GM23248 (cell line): ENCODE measurements at regions not wholly inside any gene's neighbourhood (a gene's known extent, or its start where the extent isn't known, plus 50 kb on each side); places are given as distances from the start of the nearest gene placed in this dataset.

Experiments
- DNase-seq: peaks from one replicate; pipeline ENCODE4 v3.0.0-alpha.2; 2015
- H2AFZ ChIP-seq: fragments of 200-600 bp; sonication (generic); 2 replicates; pipeline ENCODE4 v1.6.1; 2016; ENCODE audit warnings: antibody characterized with exemption
- H3F3A ChIP-seq: fragments of 200-600 bp; sonication (generic); 2 replicates; pipeline ENCODE4 v1.6.1; 2016; ENCODE audit warnings: mild to moderate bottlenecking, antibody characterized with exemption, mixed run types; ENCODE audit not compliant: insufficient read depth
- H3K27ac ChIP-seq: fragments of 200-600 bp; sonication (generic); 2 replicates; pipeline ENCODE4 v1.5.1; 2016; ENCODE audit warnings: mild to moderate bottlenecking
- H3K27me3 ChIP-seq: fragments of 200-600 bp; sonication (generic); replicated peaks from 2 replicates; pipeline ENCODE4 v1.6.1; 2016; ENCODE audit warnings: mild to moderate bottlenecking; ENCODE audit not compliant: insufficient read depth
- H3K36me3 ChIP-seq: fragments of 200-600 bp; sonication (generic); 2 replicates; pipeline ENCODE4 v1.6.1; 2016; ENCODE audit warnings: low read depth, mild to moderate bottlenecking
- H3K4me1 ChIP-seq: fragments of 200-600 bp; sonication (generic); 2 replicates; pipeline ENCODE4 v1.6.1; 2016; ENCODE audit warnings: mild to moderate bottlenecking; ENCODE audit not compliant: insufficient read depth
- H3K4me2 ChIP-seq: fragments of 200-600 bp; sonication (generic); one replicate; pipeline ENCODE4 v1.6.1; 2016; ENCODE audit warnings: mild to moderate bottlenecking; ENCODE audit not compliant: unreplicated experiment
- H3K4me3 ChIP-seq: fragments of 200-600 bp; sonication (generic); 2 replicates; pipeline ENCODE4 v1.5.1; 2016; ENCODE audit warnings: mild to moderate bottlenecking
- H3K79me2 ChIP-seq: fragments of 200-600 bp; sonication (generic); 2 replicates; pipeline ENCODE4 v1.6.1; 2016; ENCODE audit warnings: mild to moderate bottlenecking; ENCODE audit not compliant: insufficient read depth
- H3K9ac ChIP-seq: fragments of 200-600 bp; sonication (generic); 2 replicates; pipeline ENCODE4 v1.6.1; 2016; ENCODE audit warnings: mild to moderate bottlenecking
- H3K9me2 ChIP-seq: fragments of 200-600 bp; sonication (generic); 2 replicates; pipeline ENCODE4 v1.6.1; 2016; ENCODE audit warnings: mixed run types, mild to moderate bottlenecking, moderate library complexity; ENCODE audit not compliant: insufficient read depth
- H3K9me3 ChIP-seq: fragments of 200-600 bp; sonication (generic); one replicate; pipeline ENCODE4 v1.6.1; 2017; ENCODE audit warnings: low read depth
- H4K20me1 ChIP-seq: fragments of 200-600 bp; sonication (generic); 2 replicates; pipeline ENCODE4 v1.6.0; 2016; ENCODE audit not compliant: insufficient read depth
- EZH2 ChIP-seq: fragments of 200-600 bp; sonication (generic); IDR thresholded peaks from 2 replicates; pipeline ENCODE4 v1.6.1; 2018; ENCODE audit warnings: antibody characterized with exemption, mild to moderate bottlenecking; ENCODE audit not compliant: insufficient read depth, poor library complexity, severe bottlenecking
- EZH2phosphoT487 ChIP-seq: fragments of 200-600 bp; sonication (generic); IDR thresholded peaks from 2 replicates; pipeline ENCODE4 v1.6.1; 2018; ENCODE audit warnings: antibody characterized with exemption, moderate library complexity, mild to moderate bottlenecking, low read depth; ENCODE audit not compliant: insufficient read depth
- WGBS, 2 experiments: methylation state at CpG; one replicate each; pipeline ENCODE4 v1.1.6; 2015 to 2017; ENCODE audit warnings: low lambda C conversion rate in 2 of 2, low coverage in 1 of 2; ENCODE audit errors: missing lambda C conversion rate in 2 of 2; 5-methylcytosine and 5-hydroxymethylcytosine counted together
- in situ Hi-C: fragments of 300-500 bp; cut with MboI; formaldehyde crosslinking; loops from 2 replicates; pipeline ENCODE4 v1.15.0; 2020

DNA sequence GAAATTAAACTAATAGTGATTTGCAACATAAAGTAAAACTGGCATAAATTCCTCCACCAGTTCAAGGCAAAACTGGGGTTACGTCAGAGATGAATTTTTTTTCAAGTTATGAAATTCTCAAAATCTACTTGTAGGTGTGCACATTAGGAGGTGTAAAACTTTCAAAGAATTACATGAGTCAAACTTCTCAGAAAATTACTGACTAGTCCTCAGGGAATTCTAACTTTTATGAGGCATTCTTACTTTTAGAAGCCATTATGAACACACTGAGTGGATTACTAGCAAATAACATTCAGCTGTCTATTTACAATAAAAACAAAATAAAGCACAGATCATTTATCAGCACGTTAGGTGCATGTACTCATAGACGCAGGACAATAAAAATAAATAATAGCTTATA lies 348.7 kb downstream of the CDH11 start:
- Histone ChIP-seq H3K4me2 (no peak overlapping the region), H3K27me3 (no peaks in the 10 kb centered on the region), H2AFZ (no peak overlapping the region), H3K36me3 (no peaks in the 10 kb centered on the region), H3K9ac (no peak overlapping the region), H3K79me2 (no peaks in the 10 kb centered on the region), H3K4me1 (peaks cover 11% of the 10 kb centered on the region; the same call in 1 of the 2 replicates), H3K9me3 (no peaks in the 10 kb centered on the region), H4K20me1 (no peaks in the 10 kb centered on the region), H3K9me2 (no peaks in the 10 kb centered on the region), H3K27ac (no peak overlapping the region), H3F3A (no peaks in the 10 kb centered on the region), H3K4me3 (no peak overlapping the region)
- 42 to 51% methylated on average over 3 of the region's 3 CpGs for WGBS, 2 experiments
- in situ Hi-C loops = no loop called here
- DNase-seq = peak; percentile 33
- TF ChIP-seq EZH2 (no peak), EZH2phosphoT487 (no peak)

DNA sequence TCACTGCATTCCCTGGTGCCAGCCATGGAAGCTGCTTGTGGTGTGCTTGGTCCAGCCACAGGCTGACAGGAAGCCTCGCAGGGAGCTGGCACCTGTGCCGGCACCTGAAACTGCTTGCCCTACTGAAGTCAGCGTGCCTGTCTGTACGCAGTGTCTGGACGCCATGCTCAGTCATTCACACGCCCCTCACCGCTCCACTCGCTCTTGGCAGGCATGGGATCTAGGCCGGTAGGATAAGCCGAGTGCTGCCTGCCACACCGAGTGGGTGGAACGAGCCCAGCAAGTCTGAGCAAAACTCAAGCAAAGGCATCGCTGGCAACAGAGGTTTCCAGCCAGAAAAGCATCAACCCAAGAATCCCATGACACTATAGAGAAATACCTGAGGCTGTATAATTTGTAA lies 350.6 kb downstream of the CDH11 start:
- Histone ChIP-seq H3K4me1 (peaks cover 11% of the 10 kb centered on the region; the same call in 1 of the 2 replicates), H3K27me3 (no peaks in the 10 kb centered on the region), H3K9ac (no peak overlapping the region), H3K9me2 (no peaks in the 10 kb centered on the region), H4K20me1 (0 out of 2 replicates have a peak, but pooled peaks cover 5% of the 10 kb centered on the region), H3K79me2 (no peaks in the 10 kb centered on the region), H2AFZ (no peak overlapping the region), H3K4me3 (no peak overlapping the region), H3F3A (no peaks in the 10 kb centered on the region), H3K36me3 (no peaks in the 10 kb centered on the region), H3K27ac (no peak overlapping the region), H3K9me3 (no peaks in the 10 kb centered on the region), H3K4me2 (no peak overlapping the region)
- in situ Hi-C loops = no loop called here
- DNase-seq = no peak
- whole genome bisulfite sequencing, 2 experiments = 94 to 96% methylated on average over 13 of the region's 13 CpGs
- TF ChIP-seq EZH2 (no peak), EZH2phosphoT487 (no peak)

GRCh38 chr16:64762211-64762610 lies 359.7 kb downstream of the CDH11 start:
- Histone ChIP-seq H3K9me3 (no peaks in the 10 kb centered on the region), H3K9ac (no peak overlapping the region), H3K9me2 (no peaks in the 10 kb centered on the region), H3K79me2 (no peaks in the 10 kb centered on the region), H2AFZ (no peak overlapping the region), H3K27ac (no peak overlapping the region), H3K4me1 (no peaks in the 10 kb centered on the region), H3K4me2 (no peak overlapping the region), H3K36me3 (no peaks in the 10 kb centered on the region), H3K4me3 (no peak overlapping the region), H4K20me1 (no peaks in the 10 kb centered on the region), H3F3A (no peaks in the 10 kb centered on the region), H3K27me3 (peaks cover 21% of the 10 kb centered on the region)
- TF ChIP-seq EZH2phosphoT487 (no peak), EZH2 (no peak)
- 58 to 71% methylated on average over 2 of the region's 2 CpGs for WGBS, 2 experiments
- in situ Hi-C loops = no loop called here
- no peak for DNase-seq

DNA sequence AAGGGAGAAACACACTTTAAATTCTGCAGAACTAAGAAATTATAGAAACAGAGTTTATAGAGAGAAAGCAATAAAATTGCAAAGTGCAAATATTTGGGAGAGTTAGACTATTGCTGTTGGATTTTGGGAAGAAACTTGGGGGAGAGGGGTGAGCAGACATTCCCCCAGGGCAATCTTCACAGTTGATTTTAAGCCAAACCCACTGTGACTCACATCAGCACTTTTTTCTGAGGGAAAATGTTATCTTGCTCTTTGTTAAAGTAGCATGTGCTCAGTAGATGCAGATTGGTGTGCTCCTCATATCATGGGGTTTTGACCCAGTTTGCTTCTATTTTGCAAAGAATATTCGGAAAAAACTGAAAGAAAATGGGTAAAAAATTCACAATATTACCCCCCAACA lies 367.6 kb downstream of the CDH11 start:
- Histone ChIP-seq H2AFZ (no peak overlapping the region), H3K9me2 (no peaks in the 10 kb centered on the region), H3K4me2 (no peak overlapping the region), H3K27me3 (no peaks in the 10 kb centered on the region; the same call in 1 of the 2 replicates), H3K4me1 (peaks cover 26% of the 10 kb centered on the region), H3K79me2 (no peaks in the 10 kb centered on the region), H3K27ac (no peak overlapping the region), H3K36me3 (no peaks in the 10 kb centered on the region), H3K4me3 (no peak overlapping the region), H3F3A (peaks cover 10% of the 10 kb centered on the region), H3K9me3 (no peaks in the 10 kb centered on the region), H4K20me1 (no peaks in the 10 kb centered on the region), H3K9ac (no peak overlapping the region)
- DNase-seq = peak; percentile 19
- in situ Hi-C loops = no loop called here
- 50 to 71% methylated on average over 1 of the region's 1 CpG for WGBS, 2 experiments
- no peak for TF ChIP-seq EZH2
- no peak for TF ChIP-seq EZH2phosphoT487

DNA sequence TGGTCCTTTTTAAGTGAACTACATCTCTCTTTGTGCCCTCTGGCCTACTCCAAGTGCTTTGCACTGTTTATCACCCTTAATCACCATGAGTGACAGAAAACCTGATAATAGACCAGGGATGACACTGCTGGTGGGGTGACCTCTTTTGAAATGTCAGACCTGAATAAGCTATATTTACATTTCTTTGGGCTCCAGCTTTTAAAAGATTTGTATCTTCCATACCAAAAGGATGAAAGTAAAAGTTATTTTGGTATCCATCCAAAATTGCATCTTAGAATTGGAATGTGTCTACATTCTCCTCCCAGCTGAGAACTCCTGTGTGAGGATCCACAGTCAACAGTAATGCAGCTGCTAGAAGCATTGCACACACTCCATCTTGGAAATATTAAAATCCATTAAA lies 370.0 kb downstream of the CDH11 start:
- Histone ChIP-seq H3K9ac (no peak overlapping the region), H2AFZ (no peak overlapping the region), H3K4me1 (peaks cover 26% of the 10 kb centered on the region), H3K36me3 (no peaks in the 10 kb centered on the region), H3K79me2 (no peaks in the 10 kb centered on the region), H3F3A (peaks cover 10% of the 10 kb centered on the region), H4K20me1 (no peaks in the 10 kb centered on the region), H3K27ac (peak overlapping the region; percentile 34), H3K4me3 (no peak overlapping the region), H3K4me2 (peak overlapping the region; percentile 30), H3K9me3 (no peaks in the 10 kb centered on the region), H3K27me3 (peaks cover 5% of the 10 kb centered on the region; the same call in 1 of the 2 replicates), H3K9me2 (no peaks in the 10 kb centered on the region)
- TF ChIP-seq EZH2phosphoT487 (peak; percentile 88), EZH2 (no peak)
- peak; percentile 86 for DNase-seq
- in situ Hi-C loops = no loop called here
